ENCODE measurements at regions not wholly inside any gene's neighbourhood (a gene's known extent, or its start where the extent isn't known, plus 50 kb on each side); places are given as distances from the start of the nearest gene placed in this dataset.

DNA sequence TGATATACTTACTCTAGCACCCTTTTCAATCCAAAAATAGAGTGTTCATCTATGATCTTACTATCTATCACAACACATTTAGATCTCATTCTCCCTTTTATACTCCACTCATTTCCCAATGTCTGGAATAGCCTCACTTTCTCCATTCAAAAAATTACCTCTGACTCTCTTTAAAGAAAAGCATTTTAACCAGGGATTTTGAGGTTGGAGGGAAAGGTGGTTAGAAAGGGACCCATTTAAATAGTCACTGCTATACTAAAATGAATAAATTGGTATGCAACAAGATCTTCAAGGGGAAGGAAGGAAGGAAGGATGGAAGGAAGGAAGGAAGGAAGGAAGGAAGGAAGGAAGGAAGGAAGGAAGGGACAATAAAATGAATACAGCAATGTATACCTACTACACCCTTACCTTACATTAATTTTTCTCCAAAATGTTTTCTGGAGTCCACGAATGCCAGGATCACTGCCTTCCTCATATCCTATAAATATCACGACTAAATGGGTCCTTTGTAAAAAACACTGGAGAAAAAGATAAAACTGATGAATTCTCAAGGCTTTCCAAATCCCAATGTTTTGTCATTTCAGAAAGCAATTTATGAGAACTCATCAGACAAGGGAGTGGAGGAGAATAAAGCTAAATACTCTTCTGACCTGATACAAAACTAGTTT is 202.7 kb downstream of the ZEB2 start:
- H3K4me3 Mint-ChIP-seq: no peak overlapping the region
- peaks cover 15 to 27% of the 10 kb centered on the region in 2 donors for H3K4me1 Mint-ChIP-seq
- peaks cover 0 to 1% (median 0%) of the 10 kb centered on the region in 3 donors for H3K27me3 Mint-ChIP-seq (ENCODE audit: low read depth in 3 of 3)
- H3K9me3 Mint-ChIP-seq: peaks cover 0 to 10% (median 7%) of the 10 kb centered on the region in 6 donors
- H3K27ac Mint-ChIP-seq: peak overlapping the region in 2 of 6 donors; percentile 32 to 76
- DNase-seq: no peak
- peaks cover 10 to 25% (median 11%) of the 10 kb centered on the region in 3 donors for H3K36me3 Mint-ChIP-seq

DNA sequence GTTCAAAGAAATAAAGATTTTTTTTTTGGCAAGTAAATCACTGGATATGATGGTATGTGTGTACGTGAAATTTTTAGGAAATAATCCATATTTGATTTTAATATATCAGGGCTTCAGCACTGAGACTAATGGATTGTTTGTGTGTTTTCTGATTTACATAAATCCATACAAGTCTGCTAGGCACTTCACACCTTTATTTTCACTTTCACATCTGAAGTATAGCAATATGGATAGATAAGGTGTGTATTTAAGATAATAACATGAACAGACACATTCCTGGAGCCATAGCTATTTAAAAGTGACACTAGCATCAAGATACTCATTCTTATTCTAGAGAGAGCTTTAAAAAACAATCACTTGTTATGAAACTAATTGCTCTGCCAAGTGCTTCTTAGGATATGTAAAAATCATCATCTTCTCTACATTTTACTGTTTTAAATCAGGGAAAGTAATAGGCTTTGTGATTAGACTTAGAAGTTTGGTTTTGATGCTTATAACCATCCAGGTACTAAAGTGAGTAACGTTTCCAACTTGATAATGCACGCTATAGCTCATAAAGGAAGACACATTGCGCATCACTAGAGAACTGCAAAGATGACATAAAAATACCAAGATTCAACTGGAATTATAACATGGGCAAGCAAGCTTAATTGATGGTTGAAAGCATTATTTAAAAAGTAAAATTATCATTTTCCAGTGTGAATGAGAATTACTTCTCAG is 208.9 kb downstream of the ZEB2 start:
- DNase-seq: no peak
- H3K4me3 Mint-ChIP-seq: no peak overlapping the region
- peaks cover 0 to 17% (median 9%) of the 10 kb centered on the region in 6 donors for H3K9me3 Mint-ChIP-seq
- no peak overlapping the region for H3K27ac Mint-ChIP-seq
- peaks cover 19 to 35% (median 20%) of the 10 kb centered on the region in 3 donors for H3K36me3 Mint-ChIP-seq
- peaks cover 10 to 34% of the 10 kb centered on the region in 2 donors for H3K4me1 Mint-ChIP-seq
- H3K27me3 Mint-ChIP-seq (ENCODE audit: low read depth in 3 of 3): no peaks in the 10 kb centered on the region

DNA sequence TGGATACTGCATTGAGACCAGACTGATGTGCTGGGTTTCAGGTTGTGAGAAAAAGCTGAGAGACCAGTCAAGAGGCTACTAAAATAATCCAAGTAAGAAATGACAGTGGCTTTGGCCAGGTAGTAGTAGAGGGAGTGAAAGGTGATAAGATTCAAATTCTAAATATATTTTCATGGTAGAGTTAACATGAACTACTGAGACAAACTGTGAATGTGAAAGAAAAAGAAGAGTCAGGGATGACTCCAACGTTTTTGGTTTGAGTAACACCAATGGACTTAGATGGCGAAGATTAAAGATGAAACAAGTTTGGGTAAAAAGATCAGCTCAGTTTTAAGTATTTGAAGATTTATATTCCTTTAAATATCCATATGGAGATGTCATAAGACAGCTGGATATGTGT is 209.4 kb downstream of the ZEB2 start:
- Mint-ChIP-seq H3K4me3 (peak overlapping the region in 1 of 5 donors; percentile 8), H3K27ac (no peak overlapping the region), H3K4me1 (peaks cover 10 to 39% of the 10 kb centered on the region in 2 donors), H3K9me3 (peaks cover 0 to 17% (median 9%) of the 10 kb centered on the region in 6 donors), H3K36me3 (peaks cover 19 to 35% (median 20%) of the 10 kb centered on the region in 3 donors), H3K27me3 (ENCODE audit: low read depth in 3 of 3) (no peaks in the 10 kb centered on the region)
- DNase-seq: no peak

DNA sequence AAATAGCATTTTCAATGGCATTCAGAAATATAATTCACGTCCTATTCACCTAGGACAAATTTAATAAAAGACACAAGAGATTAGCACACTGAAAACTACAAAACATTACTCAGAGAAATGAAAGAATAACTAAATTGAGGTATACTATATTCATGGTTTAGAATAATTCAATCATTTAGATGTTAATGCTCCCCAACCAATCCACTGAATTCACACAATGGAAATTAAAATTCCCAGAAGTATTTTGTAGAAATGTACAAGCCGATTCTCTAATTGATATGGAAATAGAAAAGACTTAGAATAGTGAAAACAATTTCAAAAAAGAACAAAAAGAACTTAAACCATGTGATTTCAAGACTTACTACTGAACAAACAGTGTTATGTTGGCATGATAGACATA is 212.2 kb downstream of the ZEB2 start:
- no peak for DNase-seq
- H3K27ac Mint-ChIP-seq: peak overlapping the region in 1 of 6 donors; percentile 6

DNA sequence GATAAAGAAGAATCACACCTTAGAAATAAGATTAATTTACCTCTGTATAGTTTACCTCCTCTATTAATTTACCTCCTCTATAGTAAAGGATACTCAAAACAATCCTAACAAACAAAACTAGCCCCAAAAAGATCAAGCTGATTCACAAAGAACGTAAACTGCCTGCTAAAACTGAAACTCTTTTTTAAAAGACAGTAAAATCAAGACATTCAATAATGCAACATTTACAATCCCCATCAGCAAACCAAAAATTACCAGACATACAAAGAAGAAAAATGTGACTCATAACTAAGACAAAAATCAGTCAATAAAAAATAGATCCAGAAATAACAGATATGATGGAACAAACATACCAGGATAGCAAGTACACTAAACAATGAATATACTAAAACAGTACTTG is 215.7 kb downstream of the ZEB2 start:
- no peaks in the 10 kb centered on the region for H3K9me3 Mint-ChIP-seq
- H3K36me3 Mint-ChIP-seq: peaks cover 3 to 17% (median 3%) of the 10 kb centered on the region in 3 donors
- DNase-seq: no peak
- peaks cover 0 to 2% (median 2%) of the 10 kb centered on the region in 3 donors for H3K27me3 Mint-ChIP-seq (ENCODE audit: low read depth in 3 of 3)
- peaks cover 3 to 10% of the 10 kb centered on the region in 2 donors for H3K4me1 Mint-ChIP-seq
- H3K27ac Mint-ChIP-seq: no peak overlapping the region
- H3K4me3 Mint-ChIP-seq: no peak overlapping the region

More for the DNA sequence above, 212.2 kb downstream of the ZEB2 start:
- Mint-ChIP-seq H3K9me3 (peaks cover 0 to 12% (median 7%) of the 10 kb centered on the region in 6 donors), H3K4me1 (peaks cover 10 to 39% of the 10 kb centered on the region in 2 donors), H3K36me3 (peaks cover 15 to 31% (median 17%) of the 10 kb centered on the region in 3 donors), H3K27me3 (ENCODE audit: low read depth in 3 of 3) (no peaks in the 10 kb centered on the region), H3K4me3 (no peak overlapping the region)

DNA sequence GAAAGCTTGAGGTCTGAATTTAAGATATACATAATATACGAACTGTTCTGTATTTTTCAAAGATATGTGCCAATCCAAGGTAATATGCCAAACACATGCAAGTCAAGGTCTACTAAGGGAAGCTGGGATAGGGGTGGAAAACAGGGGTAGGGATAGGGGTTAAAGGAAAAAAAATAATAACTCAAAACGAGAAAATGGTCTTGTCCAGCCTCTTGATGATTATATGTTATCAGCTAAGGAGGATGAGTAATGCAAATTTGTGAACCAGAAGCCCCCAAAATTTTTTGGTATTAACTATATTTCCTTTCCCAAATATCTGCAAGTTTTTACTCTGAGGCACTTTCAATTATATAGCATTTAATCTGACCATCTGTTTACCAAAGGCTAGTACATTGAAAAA is 219.3 kb downstream of the ZEB2 start:
- H3K9me3 Mint-ChIP-seq: no peaks in the 10 kb centered on the region
- DNase-seq: no peak
- peaks cover 0 to 8% of the 10 kb centered on the region in 2 donors for H3K4me1 Mint-ChIP-seq
- H3K4me3 Mint-ChIP-seq: no peak overlapping the region
- peaks cover 3 to 19% (median 15%) of the 10 kb centered on the region in 3 donors for H3K36me3 Mint-ChIP-seq
- peak overlapping the region in 1 of 6 donors; percentile 30 for H3K27ac Mint-ChIP-seq
- H3K27me3 Mint-ChIP-seq (ENCODE audit: low read depth in 3 of 3): peaks cover 1 to 2% (median 2%) of the 10 kb centered on the region in 3 donors

DNA sequence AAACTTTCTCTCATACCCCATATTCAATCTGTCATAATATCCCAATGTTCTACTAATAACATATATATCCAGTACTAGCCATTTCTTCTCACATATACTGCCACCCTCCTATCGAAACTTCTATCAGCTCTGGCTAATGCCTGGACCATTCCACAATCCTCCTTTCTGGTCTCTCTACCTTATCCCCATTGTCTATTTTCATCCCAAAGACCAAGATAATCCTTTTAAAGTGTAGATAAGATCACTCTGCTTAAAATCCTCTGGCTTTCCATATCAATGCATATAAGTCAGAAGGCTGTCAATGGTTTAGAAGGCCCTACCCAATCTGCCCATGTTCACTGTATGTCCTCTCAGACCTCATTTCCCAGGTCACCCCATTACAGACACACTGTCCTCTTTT is 229.6 kb downstream of the ZEB2 start:
- Mint-ChIP-seq H3K4me3 (no peak overlapping the region), H3K36me3 (peaks cover 3 to 14% (median 4%) of the 10 kb centered on the region in 3 donors), H3K27ac (peak overlapping the region in 1 of 6 donors; percentile 13), H3K9me3 (no peaks in the 10 kb centered on the region), H3K27me3 (ENCODE audit: low read depth in 3 of 3) (peaks cover 0 to 1% (median 0%) of the 10 kb centered on the region in 3 donors), H3K4me1 (no peaks in the 10 kb centered on the region)
- DNase-seq: no peak

DNA sequence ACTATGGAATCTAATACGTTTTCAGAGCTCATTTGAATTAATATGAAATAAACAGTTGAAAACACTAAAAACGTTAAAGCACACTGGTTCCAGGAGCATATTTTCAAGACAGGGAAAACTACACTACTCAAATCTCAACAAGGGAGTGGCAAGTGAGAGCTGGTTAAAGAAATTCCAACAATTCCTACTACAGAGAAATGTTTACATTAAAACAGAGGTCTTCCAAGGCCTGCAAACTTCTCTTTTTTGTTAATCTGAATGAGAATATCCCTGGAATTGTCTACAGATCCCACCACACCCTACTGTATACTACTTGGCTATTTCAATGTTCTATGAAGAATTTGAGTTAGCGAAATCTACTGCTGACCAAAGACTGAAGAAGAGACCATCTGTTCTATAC is 231.5 kb downstream of the ZEB2 start:
- peaks cover 0 to 1% (median 0%) of the 10 kb centered on the region in 3 donors for H3K27me3 Mint-ChIP-seq (ENCODE audit: low read depth in 3 of 3)
- H3K36me3 Mint-ChIP-seq: peaks cover 0 to 10% (median 0%) of the 10 kb centered on the region in 3 donors
- no peaks in the 10 kb centered on the region for H3K4me1 Mint-ChIP-seq
- H3K27ac Mint-ChIP-seq: no peak overlapping the region
- no peak overlapping the region for H3K4me3 Mint-ChIP-seq
- no peaks in the 10 kb centered on the region for H3K9me3 Mint-ChIP-seq
- no peak for DNase-seq

DNA sequence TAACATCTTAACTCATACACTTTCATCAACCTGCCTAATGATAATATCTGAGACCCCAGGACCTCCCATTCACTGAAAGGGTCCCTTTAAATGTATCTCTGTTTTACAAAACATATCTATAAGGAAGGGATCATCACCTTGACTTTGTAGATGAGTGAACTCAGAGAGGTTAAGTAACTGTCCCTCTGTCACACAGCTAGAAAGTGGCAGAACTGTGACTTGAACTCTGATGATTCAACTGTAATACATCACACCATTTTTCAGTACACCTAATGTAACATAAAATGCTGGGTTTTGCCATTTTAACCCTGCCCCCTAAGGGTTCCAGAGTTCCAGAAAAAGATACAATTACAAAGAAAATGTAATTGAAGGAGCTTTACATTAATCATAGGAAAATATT is 234.6 kb downstream of the ZEB2 start:
- Mint-ChIP-seq H3K36me3 (no peaks in the 10 kb centered on the region), H3K27ac (no peak overlapping the region), H3K4me3 (no peak overlapping the region), H3K27me3 (ENCODE audit: low read depth in 3 of 3) (no peaks in the 10 kb centered on the region), H3K9me3 (no peaks in the 10 kb centered on the region), H3K4me1 (peaks cover 0 to 3% of the 10 kb centered on the region in 2 donors)
- no peak for DNase-seq

DNA sequence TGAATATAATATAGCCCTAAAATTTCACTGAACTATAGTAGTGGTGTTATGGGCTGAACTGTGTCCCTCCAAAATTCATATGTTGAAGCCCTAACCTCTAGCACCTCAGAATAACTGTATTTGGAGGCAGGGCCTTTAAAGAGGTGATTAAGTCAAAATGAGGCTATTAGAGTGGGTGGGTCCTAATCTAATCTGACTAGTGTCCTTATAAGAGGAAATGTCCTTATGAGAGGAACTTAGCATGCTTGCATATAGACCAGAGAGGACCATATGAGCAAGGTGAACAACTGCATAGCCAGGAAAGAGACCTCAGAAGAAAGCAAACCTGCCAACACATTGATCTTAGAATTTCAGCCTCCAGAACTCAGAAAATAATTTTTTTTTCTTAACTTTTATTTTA is 238.4 kb downstream of the ZEB2 start:
- Mint-ChIP-seq H3K36me3 (no peaks in the 10 kb centered on the region), H3K27ac (peak overlapping the region in 1 of 6 donors; percentile 26), H3K4me3 (no peak overlapping the region), H3K9me3 (no peaks in the 10 kb centered on the region), H3K27me3 (ENCODE audit: low read depth in 3 of 3) (no peaks in the 10 kb centered on the region), H3K4me1 (peaks cover 3 to 30% of the 10 kb centered on the region in 2 donors)
- no peak for DNase-seq

DNA sequence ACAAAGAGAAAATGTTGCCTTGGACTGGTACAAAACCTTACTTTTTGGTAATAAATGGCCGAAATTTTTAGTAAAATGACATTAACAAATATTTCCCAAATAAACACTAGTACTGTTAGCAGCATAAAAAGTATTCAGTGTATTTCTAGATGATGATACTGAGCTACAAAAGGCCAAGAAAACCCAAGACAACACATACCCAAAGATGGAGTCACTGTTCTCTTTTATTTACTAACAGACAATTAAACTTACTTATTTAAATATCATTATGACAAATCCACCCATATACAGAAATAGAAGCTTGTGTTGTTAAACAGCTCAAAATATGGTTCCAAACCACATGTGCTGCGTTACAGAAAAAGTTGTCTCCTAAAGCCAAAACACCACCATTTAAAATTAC is 239.9 kb downstream of the ZEB2 start:
- H3K27me3 Mint-ChIP-seq (ENCODE audit: low read depth in 3 of 3): no peaks in the 10 kb centered on the region
- H3K36me3 Mint-ChIP-seq: no peaks in the 10 kb centered on the region
- no peak for DNase-seq
- no peaks in the 10 kb centered on the region for H3K9me3 Mint-ChIP-seq
- no peak overlapping the region for H3K4me3 Mint-ChIP-seq
- H3K4me1 Mint-ChIP-seq: peaks cover 3 to 30% of the 10 kb centered on the region in 2 donors
- H3K27ac Mint-ChIP-seq: no peak overlapping the region

DNA sequence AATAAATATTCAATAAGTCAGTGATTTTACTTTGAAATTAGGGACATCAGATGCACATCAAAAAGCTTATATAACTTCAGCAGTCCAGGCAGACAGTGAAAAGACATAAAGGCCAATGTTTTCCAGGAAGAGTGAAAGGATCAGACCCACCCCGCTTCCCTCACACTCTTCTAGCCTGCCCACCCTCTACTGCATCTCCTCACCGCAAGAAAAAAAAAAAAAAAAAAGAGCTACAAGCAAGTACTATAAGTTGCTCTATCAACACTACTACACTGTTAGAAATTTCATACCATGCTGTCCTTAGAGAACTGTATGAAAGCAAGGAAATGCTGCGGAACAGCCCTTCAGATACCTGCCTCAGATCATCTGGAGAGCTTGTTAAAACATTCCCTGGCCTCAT is 240.8 kb downstream of the ZEB2 start:
- Mint-ChIP-seq H3K4me1 (peaks cover 3 to 30% of the 10 kb centered on the region in 2 donors), H3K9me3 (no peaks in the 10 kb centered on the region), H3K4me3 (no peak overlapping the region), H3K27me3 (ENCODE audit: low read depth in 3 of 3) (no peaks in the 10 kb centered on the region), H3K36me3 (no peaks in the 10 kb centered on the region), H3K27ac (no peak overlapping the region)
- DNase-seq: no peak

DNA sequence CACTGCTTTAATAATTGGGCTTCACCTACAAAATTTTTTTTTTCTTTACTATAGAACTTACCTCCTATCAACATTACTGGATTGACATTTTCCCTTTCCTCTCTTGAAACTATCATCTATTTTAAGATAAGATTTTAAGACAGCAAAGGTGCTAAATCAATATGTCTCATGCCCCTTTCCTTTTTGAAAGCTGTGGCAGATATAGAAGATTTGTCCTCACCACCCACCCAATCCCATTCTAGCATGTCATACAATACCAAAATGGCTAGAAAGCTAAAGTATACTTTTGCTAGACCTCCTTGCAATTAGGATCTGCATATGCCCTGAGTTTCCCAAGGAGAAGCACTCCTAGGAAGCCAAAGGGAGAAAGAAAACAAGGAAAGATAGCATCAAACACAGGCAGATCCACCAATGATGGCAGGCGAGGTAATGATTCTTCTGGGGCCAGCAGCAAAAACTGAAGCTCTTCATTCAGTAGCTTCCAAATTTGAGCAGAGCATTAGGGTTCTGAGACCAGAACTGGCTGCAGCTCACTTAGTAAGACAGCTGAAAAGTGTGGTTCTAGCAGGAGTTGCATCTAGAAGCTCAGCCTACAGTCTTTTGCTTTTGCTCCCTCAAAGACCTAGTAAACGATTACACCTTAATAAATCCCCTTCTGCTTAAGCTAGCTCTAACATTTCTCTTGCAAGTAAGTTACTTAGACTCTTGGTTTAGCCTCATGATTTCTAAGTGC is 242.1 kb downstream of the ZEB2 start:
- peaks cover 0 to 4% (median 4%) of the 10 kb centered on the region in 3 donors for H3K36me3 Mint-ChIP-seq
- no peak for DNase-seq
- peak overlapping the region in 1 of 6 donors; percentile 34 for H3K27ac Mint-ChIP-seq
- peaks cover 3 to 30% of the 10 kb centered on the region in 2 donors for H3K4me1 Mint-ChIP-seq
- H3K27me3 Mint-ChIP-seq (ENCODE audit: low read depth in 3 of 3): no peaks in the 10 kb centered on the region
- no peak overlapping the region for H3K4me3 Mint-ChIP-seq
- no peaks in the 10 kb centered on the region for H3K9me3 Mint-ChIP-seq

DNA sequence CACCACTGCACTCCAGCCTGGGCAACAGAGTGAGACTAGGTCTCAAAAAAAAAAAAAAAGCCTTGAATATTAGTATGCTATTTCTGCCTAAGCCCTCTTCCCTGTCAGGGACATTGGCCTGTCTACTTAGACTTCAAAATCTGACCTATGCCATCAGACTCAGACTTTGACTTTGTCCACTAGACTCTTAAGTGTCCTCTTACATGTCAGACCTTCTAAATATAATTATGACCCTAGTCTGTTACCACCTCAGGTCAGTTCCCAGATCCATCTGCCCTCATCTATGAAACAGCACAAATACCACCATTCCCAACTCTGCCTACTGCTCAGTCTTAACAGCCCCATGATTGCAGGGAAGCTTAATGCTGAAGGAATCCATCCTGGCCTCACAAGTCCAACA is 244.6 kb downstream of the ZEB2 start:
- no peak overlapping the region for H3K4me3 Mint-ChIP-seq
- no peaks in the 10 kb centered on the region for H3K9me3 Mint-ChIP-seq
- H3K36me3 Mint-ChIP-seq: peaks cover 0 to 4% (median 4%) of the 10 kb centered on the region in 3 donors
- DNase-seq: no peak
- no peaks in the 10 kb centered on the region for H3K27me3 Mint-ChIP-seq (ENCODE audit: low read depth in 3 of 3)
- H3K4me1 Mint-ChIP-seq: peaks cover 3 to 27% of the 10 kb centered on the region in 2 donors
- H3K27ac Mint-ChIP-seq: no peak overlapping the region
